MM.1S (cell line): ENCODE measurements at regions not wholly inside any gene's neighbourhood (a gene's known extent, or its start where the extent isn't known, plus 50 kb on each side); places are given as distances from the start of the nearest gene placed in this dataset.

ENCODE experiments used
- DNase-seq: peaks from one replicate; pipeline ENCODE4 v3.0.0-alpha.2; 2015
- H2AFZ ChIP-seq: fragments of 300-600 bp; sonication (generic); 2 replicates; pipeline ENCODE4 v1.6.0; 2016; ENCODE audit warnings: antibody characterized with exemption, low read length
- H3F3A ChIP-seq: fragments of 300-600 bp; sonication (generic); 2 replicates; pipeline ENCODE4 v1.6.1; 2016; ENCODE audit warnings: mild to moderate bottlenecking, antibody characterized with exemption, low read length, moderate library complexity, mixed read lengths; ENCODE audit not compliant: insufficient read depth
- H3K27ac ChIP-seq: fragments of 300-600 bp; sonication (generic); 2 replicates; pipeline ENCODE4 v1.5.1; 2016; ENCODE audit warnings: mild to moderate bottlenecking, low read length
- H3K27me3 ChIP-seq: fragments of 300-600 bp; sonication (generic); replicated peaks from 2 replicates; pipeline ENCODE4 v1.6.0; 2016; ENCODE audit warnings: low read length; ENCODE audit not compliant: insufficient read depth
- H3K36me3 ChIP-seq: fragments of 300-600 bp; sonication (generic); replicated peaks from 2 replicates; pipeline ENCODE4 v1.6.1; 2016; ENCODE audit warnings: mild to moderate bottlenecking, low read length, mixed read lengths; ENCODE audit not compliant: insufficient read depth
- H3K4me1 ChIP-seq: fragments of 300-600 bp; sonication (generic); 2 replicates; pipeline ENCODE4 v1.6.1; 2016; ENCODE audit warnings: low read length, mixed read lengths
- H3K4me2 ChIP-seq: fragments of 300-600 bp; sonication (generic); 2 replicates; pipeline ENCODE4 v1.6.0; 2016; ENCODE audit warnings: low read depth, low read length
- H3K4me3 ChIP-seq: fragments of 300-600 bp; sonication (generic); 2 replicates; pipeline ENCODE4 v1.5.1; 2016; ENCODE audit warnings: low read length, mixed read lengths
- H3K79me2 ChIP-seq: fragments of 300-600 bp; sonication (generic); 2 replicates; pipeline ENCODE4 v1.6.1; 2016; ENCODE audit warnings: mixed run types, low read length, mixed read lengths
- H3K9ac ChIP-seq: fragments of 300-600 bp; sonication (generic); 2 replicates; pipeline ENCODE4 v1.6.1; 2016; ENCODE audit warnings: low read length, mixed read lengths
- H3K9me2 ChIP-seq: fragments of 300-600 bp; sonication (generic); replicated peaks from 2 replicates; pipeline ENCODE4 v1.6.1; 2016; ENCODE audit warnings: mild to moderate bottlenecking, low read length, mixed read lengths; ENCODE audit not compliant: insufficient read depth
- H3K9me3 ChIP-seq: fragments of 300-600 bp; sonication (generic); replicated peaks from 2 replicates; pipeline ENCODE4 v1.6.1; 2016; ENCODE audit warnings: mild to moderate bottlenecking, low read length, mixed read lengths; ENCODE audit not compliant: insufficient read depth
- H4K20me1 ChIP-seq: fragments of 300-600 bp; sonication (generic); 2 replicates; pipeline ENCODE4 v1.6.1; 2016; ENCODE audit warnings: mild to moderate bottlenecking, low read length, moderate library complexity, mixed read lengths; ENCODE audit not compliant: insufficient read depth
- CTCF ChIP-seq: fragments of 300-600 bp; sonication (generic); IDR thresholded peaks from 2 replicates; pipeline ENCODE4 v1.5.1; 2016; ENCODE audit warnings: antibody characterized with exemption, low read length, mixed read lengths
- EZH2 ChIP-seq: fragments of 300-600 bp; sonication (generic); optimal IDR thresholded peaks from 2 replicates; pipeline ENCODE3; 2017; ENCODE audit warnings: low read depth, mild to moderate bottlenecking, antibody characterized with exemption, low read length, mixed read lengths
- EZH2phosphoT487 ChIP-seq: fragments of 300-600 bp; sonication (generic); IDR thresholded peaks from 2 replicates; pipeline ENCODE4 v1.6.1; 2018; ENCODE audit warnings: antibody characterized with exemption, low read length

DNA sequence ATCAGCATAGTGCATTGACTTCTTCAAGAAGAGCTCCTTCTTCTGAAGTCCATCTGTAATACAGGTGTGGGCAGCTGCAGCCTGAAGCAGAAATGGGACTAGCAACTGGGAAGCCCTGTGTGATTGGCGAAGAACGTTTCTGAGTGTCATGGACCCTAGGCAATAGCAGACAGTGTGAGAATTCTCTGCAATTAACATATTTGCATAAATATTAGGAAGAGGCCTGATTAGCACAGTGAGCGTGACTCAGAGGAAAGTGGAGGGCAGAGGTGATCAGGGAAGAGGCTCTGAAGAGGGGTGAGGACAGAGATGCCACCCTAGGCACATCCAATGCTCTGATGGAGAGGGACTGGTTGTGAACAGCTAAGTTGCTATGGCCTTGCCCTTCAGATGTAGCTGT is 171.2 kb upstream of the ZBED5 start:
- H3K27me3 ChIP-seq: no peaks in the 10 kb centered on the region
- no peaks in the 10 kb centered on the region for H3F3A ChIP-seq
- H3K79me2 ChIP-seq: no peaks in the 10 kb centered on the region
- no peak for DNase-seq
- no peaks in the 10 kb centered on the region for H4K20me1 ChIP-seq
- H3K27ac ChIP-seq: no peak overlapping the region
- H3K4me2 ChIP-seq: no peak overlapping the region
- H3K4me3 ChIP-seq: no peak overlapping the region
- H3K9me2 ChIP-seq: no peaks in the 10 kb centered on the region
- TF ChIP-seq EZH2phosphoT487: no peak
- no peak for TF ChIP-seq CTCF
- TF ChIP-seq EZH2: no peak
- no peak overlapping the region for H3K9ac ChIP-seq
- H3K36me3 ChIP-seq: no peaks in the 10 kb centered on the region
- no peak overlapping the region for H2AFZ ChIP-seq
- no peaks in the 10 kb centered on the region for H3K9me3 ChIP-seq
- H3K4me1 ChIP-seq: no peaks in the 10 kb centered on the region

DNA sequence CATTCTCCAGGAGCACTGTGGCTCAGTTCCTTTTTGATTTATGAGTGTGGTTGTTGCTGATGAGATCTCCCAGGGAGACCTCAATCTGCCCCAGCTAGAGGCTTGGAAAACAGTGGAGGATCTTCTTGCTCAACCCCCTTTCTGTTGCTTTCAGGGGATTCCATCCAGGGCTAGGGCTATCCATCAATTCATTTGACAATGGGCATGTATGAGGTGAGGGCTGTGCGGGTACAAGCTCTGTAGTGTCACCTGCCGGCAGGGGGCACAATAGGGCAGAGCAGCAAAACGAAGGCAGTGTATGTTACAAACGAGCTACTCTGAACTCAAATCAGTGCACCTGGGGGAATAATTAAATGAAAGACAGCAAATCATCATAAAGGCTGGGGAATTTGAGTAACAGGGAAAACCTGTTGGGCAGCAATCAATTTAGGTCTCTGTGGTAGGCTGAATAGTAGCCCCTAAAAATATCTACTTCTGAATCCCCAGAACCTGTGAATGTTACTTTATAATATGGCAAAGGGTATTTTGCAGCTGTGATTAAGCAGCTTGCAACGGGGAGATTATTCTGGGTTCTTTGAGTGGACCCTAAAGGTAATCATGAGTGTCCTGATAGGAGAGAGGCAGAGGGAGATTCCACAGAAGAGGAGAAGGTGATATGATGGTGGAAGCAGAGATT is 170.3 kb upstream of the ZBED5 start:
- no peak overlapping the region for H3K9ac ChIP-seq
- H4K20me1 ChIP-seq: no peaks in the 10 kb centered on the region
- no peak overlapping the region for H3K4me2 ChIP-seq
- no peaks in the 10 kb centered on the region for H3K9me2 ChIP-seq
- no peaks in the 10 kb centered on the region for H3K27me3 ChIP-seq
- H3K4me3 ChIP-seq: no peak overlapping the region
- H3K9me3 ChIP-seq: no peaks in the 10 kb centered on the region
- no peak overlapping the region for H2AFZ ChIP-seq
- H3K79me2 ChIP-seq: no peaks in the 10 kb centered on the region
- H3K36me3 ChIP-seq: no peaks in the 10 kb centered on the region
- no peak overlapping the region for H3K27ac ChIP-seq
- peak; percentile 76 for DNase-seq
- H3K4me1 ChIP-seq: no peaks in the 10 kb centered on the region
- TF ChIP-seq EZH2: no peak
- TF ChIP-seq CTCF: peak; percentile 94
- no peak for TF ChIP-seq EZH2phosphoT487
- H3F3A ChIP-seq: no peaks in the 10 kb centered on the region

GRCh38 chr11:11027288-11027687 is 169.4 kb upstream of the ZBED5 start:
- Histone ChIP-seq H3K4me1 (no peaks in the 10 kb centered on the region), H3K4me3 (no peak overlapping the region), H3K9ac (no peak overlapping the region), H3K9me3 (no peaks in the 10 kb centered on the region), H3K36me3 (no peaks in the 10 kb centered on the region), H3K9me2 (no peaks in the 10 kb centered on the region), H4K20me1 (no peaks in the 10 kb centered on the region), H3F3A (no peaks in the 10 kb centered on the region), H3K27ac (no peak overlapping the region), H3K27me3 (no peaks in the 10 kb centered on the region), H2AFZ (no peak overlapping the region), H3K79me2 (no peaks in the 10 kb centered on the region), H3K4me2 (no peak overlapping the region)
- no peak for TF ChIP-seq CTCF
- no peak for TF ChIP-seq EZH2
- no peak for TF ChIP-seq EZH2phosphoT487
- no peak for DNase-seq
